T follicular helper cell (primary cell): ENCODE measurements at regions not wholly inside any gene's neighbourhood (a gene's known extent, or its start where the extent isn't known, plus 50 kb on each side); places are given as distances from the start of the nearest gene placed in this dataset.
"Not testable (repeated sequence)": the region's sequence is repeated elsewhere in the genome, so short reads cannot be mapped to it uniquely, and the experiment has no call there.

ENCODE experiments used
- DNase-seq: peaks from one replicate; pipeline ENCODE4 v3.0.0-alpha.2; 2020; ENCODE audit warnings: low read depth

- not testable (repeated sequence) for DNase-seq
Observed at GRCh38 chr10:100638969-100639368, 103.2 kb downstream of the HIF1AN start.

- no peak for DNase-seq
Observed at GRCh38 chr10:100642295-100642994, 102.9 kb upstream of the PAX2 start.

- no peak for DNase-seq
Observed at GRCh38 chr10:100645091-100645490, 100.3 kb upstream of the PAX2 start.

GRCh38 chr10:100645613-100646392 is 99.6 kb upstream of the PAX2 start:
- DNase-seq, result no peak

GRCh38 chr10:100647928-100648327 is 97.5 kb upstream of the PAX2 start:
- no peak for DNase-seq

GRCh38 chr10:100650693-100651092 is 94.7 kb upstream of the PAX2 start:
- no peak for DNase-seq

- not testable (repeated sequence) for DNase-seq
Observed at GRCh38 chr10:100651099-100651498, 94.3 kb upstream of the PAX2 start.

GRCh38 chr10:100651916-100652315 is 93.5 kb upstream of the PAX2 start:
- DNase-seq, result no peak

GRCh38 chr10:100652406-100653135 is 92.8 kb upstream of the PAX2 start:
- no peak for DNase-seq

GRCh38 chr10:100653238-100653956 is 92.0 kb upstream of the PAX2 start:
- no peak for DNase-seq

GRCh38 chr10:100653957-100654781 is 91.2 kb upstream of the PAX2 start:
- DNase-seq, result no peak

GRCh38 chr10:100654782-100655325 is 90.5 kb upstream of the PAX2 start:
- no peak for DNase-seq

- DNase-seq, result no peak
Observed at GRCh38 chr10:100655326-100655759, 90.0 kb upstream of the PAX2 start.

- no peak for DNase-seq
Observed at GRCh38 chr10:100655760-100656421, 89.5 kb upstream of the PAX2 start.

GRCh38 chr10:100656454-100656853 is 88.9 kb upstream of the PAX2 start:
- no peak for DNase-seq

- DNase-seq, result no peak
Observed at GRCh38 chr10:100658269-100658668, 87.1 kb upstream of the PAX2 start.

- DNase-seq, result no peak
Observed at GRCh38 chr10:100659361-100660098, 85.9 kb upstream of the PAX2 start.

- DNase-seq, result no peak
Observed at GRCh38 chr10:100660365-100660764, 85.0 kb upstream of the PAX2 start.

- no peak for DNase-seq
Observed at GRCh38 chr10:100660945-100661344, 84.4 kb upstream of the PAX2 start.

GRCh38 chr10:100661520-100661919 is 83.9 kb upstream of the PAX2 start:
- DNase-seq, result no peak
